AG09319 (cell line): ENCODE measurements at regions not wholly inside any gene's neighbourhood (a gene's known extent, or its start where the extent isn't known, plus 50 kb on each side); places are given as distances from the start of the nearest gene placed in this dataset.
"Not testable (repeated sequence)": the region's sequence is repeated elsewhere in the genome, so short reads cannot be mapped to it uniquely, and the experiment has no call there.

Experiments used
- DNase-seq: peaks from one replicate; pipeline ENCODE4 v3.0.0-alpha.2; 2010; ENCODE audit warnings: low read depth; ENCODE audit errors: extremely low read depth
- TF ChIP-seq, protein P1 (sequence below): IDR thresholded peaks from 2 replicates; pipeline ENCODE4 v1.5.1; 2011; ENCODE audit warnings: low read depth, mild to moderate bottlenecking, inconsistent platforms, low read length, moderate library complexity

DNA sequence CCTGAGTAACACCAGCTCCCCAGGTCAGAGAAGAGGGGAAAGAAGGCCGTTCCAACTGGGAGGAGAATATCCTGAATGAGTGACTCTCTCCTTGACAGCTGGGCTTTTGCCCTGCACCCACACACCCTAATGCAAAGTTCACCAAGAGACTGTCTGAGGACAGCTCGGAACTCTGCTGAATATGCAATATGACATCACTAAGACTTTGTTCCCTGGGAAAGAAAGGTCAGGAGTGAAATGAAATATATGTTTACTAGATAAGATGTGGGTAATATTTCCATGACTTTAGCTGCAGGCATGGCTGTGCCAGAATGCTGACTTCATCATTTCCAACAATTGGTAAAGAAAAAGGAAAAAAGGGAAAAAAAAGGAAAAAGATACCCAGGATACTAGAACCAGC, 488.2 kb upstream of the RAB6C start:
- TF ChIP-seq, protein P1, sequence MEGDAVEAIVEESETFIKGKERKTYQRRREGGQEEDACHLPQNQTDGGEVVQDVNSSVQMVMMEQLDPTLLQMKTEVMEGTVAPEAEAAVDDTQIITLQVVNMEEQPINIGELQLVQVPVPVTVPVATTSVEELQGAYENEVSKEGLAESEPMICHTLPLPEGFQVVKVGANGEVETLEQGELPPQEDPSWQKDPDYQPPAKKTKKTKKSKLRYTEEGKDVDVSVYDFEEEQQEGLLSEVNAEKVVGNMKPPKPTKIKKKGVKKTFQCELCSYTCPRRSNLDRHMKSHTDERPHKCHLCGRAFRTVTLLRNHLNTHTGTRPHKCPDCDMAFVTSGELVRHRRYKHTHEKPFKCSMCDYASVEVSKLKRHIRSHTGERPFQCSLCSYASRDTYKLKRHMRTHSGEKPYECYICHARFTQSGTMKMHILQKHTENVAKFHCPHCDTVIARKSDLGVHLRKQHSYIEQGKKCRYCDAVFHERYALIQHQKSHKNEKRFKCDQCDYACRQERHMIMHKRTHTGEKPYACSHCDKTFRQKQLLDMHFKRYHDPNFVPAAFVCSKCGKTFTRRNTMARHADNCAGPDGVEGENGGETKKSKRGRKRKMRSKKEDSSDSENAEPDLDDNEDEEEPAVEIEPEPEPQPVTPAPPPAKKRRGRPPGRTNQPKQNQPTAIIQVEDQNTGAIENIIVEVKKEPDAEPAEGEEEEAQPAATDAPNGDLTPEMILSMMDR, result no peak
- no peak for DNase-seq

DNA sequence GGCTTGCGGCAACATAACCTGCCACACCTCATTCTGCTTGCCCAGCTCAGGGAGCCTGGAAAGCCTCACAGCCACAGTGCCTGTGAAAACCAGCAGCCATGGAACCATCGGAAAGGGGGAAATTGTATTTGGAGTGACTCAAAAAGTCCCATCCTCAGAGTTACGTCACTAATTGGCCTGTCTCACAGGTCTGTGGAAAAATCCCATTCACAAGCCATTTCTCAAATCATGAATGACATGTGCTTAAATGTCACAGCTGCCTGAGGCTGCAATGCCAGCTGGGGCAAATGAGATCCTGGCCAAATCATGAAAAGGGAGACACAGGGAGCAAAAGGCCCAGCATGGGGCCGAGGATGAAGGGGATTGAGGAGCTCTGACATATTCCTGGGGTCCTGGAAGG, 486.9 kb upstream of the RAB6C start:
- no peak for DNase-seq
- TF ChIP-seq, protein P1, result no peak

DNA sequence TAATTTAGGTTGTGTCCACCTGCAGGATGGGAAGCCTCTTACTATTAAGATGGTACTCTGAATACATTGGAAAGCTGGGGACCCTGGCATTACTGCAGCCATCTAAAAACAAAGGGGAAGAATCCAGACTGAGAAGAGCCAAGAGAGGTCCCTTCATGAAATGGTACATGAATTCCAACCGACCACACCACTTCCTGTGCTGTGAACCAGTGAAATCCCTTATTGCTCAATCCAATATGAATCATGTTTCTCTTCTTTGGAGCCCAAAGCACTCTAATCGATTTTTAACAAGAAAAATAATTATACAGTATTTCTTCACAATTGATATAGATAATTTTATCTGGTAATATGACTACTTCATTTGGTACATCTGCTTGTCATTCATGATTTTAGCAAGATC, 479.7 kb upstream of the RAB6C start:
- DNase-seq, result no peak
- TF ChIP-seq, protein P1, result no peak

DNA sequence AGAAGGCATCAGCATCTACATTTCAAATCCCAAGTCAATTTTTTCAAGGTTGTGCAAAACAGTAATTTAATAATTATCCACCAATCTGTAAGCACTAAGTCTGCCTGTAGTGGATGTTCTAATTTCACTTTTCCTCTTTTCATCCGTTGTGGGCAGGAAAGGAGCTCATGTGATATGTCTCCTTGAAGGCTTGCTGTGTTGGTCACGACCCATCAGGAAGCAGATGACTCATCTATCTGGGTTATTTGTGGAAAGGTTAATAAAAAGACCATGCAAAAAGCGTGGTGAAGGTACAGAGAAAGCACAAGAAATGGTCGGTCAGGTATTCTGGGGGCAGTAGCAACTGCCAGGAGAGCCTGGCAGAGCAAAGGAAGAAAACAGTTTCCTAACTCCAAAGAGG, 476.7 kb upstream of the RAB6C start:
- DNase-seq, result no peak
- TF ChIP-seq, protein P1, result no peak

DNA sequence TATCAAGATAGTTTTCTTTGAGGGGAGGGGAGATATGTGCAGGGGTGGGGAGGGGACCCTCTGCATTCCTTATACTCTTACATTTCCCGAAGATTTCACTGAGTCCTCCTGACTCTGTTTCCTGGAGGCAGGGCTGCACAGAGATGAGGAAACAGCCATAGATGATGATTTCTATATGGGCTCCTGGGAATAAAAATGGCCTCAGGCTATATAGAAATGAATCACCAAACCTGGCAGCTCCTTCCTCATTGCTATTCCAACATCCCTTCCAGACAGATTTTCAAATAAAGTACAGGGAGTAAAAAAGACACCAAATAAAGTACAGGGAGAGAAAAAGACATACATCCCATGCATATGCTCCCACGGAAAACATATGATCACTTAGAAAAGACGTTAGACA, 474.8 kb upstream of the RAB6C start:
- TF ChIP-seq, protein P1, result no peak
- DNase-seq, result no peak

DNA sequence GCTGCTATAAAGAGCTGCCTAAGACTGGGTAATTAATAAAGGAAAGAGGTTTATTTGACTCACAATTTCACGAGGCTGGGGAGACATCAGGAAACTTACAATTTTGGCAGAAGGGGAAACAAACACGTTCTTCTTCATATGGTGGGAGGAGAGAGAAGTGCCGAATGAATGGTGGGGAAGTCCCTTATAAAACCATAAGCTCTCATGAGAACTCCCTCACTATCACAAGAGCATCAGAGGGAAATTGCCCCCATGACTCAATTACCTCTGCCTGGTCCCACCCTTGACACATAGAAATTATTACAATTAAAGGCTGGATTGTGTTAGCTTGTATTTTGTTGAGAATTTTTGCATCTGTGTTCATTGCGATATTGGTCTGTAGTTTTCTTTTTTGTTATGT, 460.5 kb upstream of the RAB6C start:
- no peak for DNase-seq
- TF ChIP-seq, protein P1, result no peak

DNA sequence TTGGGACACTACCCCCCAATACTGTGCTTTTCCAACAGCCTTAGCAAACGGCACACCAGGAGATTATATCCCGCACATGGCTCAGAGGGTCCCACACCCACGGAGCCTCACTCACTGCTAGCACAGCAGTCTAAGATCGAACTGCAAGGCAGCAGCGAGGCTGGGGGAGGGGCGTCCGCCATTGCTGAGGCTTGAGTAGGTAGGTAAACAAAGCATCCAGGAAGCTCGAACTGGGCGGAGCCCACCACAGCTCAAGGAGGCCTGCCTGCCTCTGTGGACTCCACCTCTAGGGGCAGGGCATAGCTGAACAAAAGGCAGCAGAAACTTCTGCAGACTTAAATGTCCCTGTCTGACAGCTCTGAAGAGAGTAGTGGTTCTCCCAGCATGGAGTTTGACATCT, 447.3 kb upstream of the RAB6C start:
- DNase-seq, result not testable (repeated sequence)

DNA sequence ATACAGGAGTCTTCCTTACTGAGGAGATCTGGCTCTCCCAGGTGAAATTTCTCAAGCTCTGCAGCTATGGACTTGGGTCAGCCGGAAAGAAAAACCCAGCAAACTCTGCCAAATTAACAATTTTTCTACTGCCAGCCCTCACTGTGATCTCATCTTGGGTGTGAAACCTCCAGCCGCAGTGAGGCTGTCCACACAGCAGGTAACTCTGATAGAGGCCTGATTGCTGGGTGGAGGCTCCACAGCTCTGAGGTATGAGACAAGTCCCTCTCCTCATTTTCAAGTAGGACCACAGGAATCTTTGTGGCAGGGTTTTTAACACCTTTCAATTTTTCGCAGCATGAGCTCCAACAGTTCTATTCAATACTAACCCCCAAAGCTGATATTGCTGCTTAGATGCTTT, 430.6 kb upstream of the RAB6C start:
- TF ChIP-seq, protein P1, result no peak
- no peak for DNase-seq
